ENCODE measurements at regions not wholly inside any gene's neighbourhood (a gene's known extent, or its start where the extent isn't known, plus 50 kb on each side); places are given as distances from the start of the nearest gene placed in this dataset.
"Not testable (repeated sequence)": the region's sequence is repeated elsewhere in the genome, so short reads cannot be mapped to it uniquely, and the experiment has no call there.

GRCh38 chr16:31745900-31746299 is 127.7 kb upstream of the ZNF267 start:
- no peak for DNase-seq (ENCODE audit: low spot score)

DNA sequence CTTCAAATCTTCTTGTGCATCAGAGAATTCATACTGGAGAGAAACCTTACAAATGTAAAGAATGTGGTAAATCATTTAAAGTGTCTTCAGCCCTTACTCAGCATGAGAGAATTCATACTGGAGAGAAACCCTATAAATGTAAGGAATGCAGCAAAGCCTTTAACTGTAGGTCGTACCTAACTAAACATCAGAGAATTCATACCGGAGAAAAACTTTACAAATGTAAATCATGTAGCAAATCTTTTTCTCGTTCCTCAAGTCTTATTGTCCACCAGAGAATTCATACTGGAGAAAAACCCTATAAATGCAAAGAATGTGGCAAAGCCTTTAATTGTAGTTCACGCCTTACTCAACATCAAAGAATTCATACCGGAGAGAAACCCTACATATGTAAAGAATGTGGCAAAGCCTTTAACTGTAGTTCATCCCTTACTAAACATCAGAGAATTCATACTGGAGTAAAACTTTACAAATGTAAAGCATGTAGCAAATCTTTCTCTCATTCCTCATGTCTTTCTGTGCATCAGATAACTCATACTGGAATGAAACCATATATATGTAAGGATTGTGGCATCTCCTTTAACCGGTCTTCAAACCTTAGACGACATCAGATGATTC is 118.5 kb upstream of the ZNF267 start:
- no peak for DNase-seq (ENCODE audit: low spot score)

- DNase-seq (ENCODE audit: low spot score), result no peak
These were observed 109.5 kb upstream of the ZNF267 start for GRCh38 chr16:31764103-31764502.

DNA sequence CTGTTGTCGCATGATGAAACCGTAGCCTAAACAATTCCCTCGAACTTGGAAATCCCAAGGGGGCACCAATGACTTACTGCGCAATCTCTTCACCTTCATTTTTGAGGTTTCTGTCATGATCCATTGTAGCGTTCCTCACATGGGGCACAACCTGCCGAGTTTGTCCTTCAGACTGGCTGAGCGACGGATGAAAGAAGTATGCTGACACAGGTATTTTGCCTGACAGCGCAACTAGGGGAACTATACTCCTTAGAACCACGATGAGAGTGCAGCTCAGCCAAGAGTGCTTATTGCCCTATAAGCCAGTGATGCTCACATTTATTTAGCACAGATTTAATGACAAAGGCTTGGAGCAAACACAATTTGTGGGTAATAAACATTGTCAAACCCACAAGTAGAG is 106.3 kb upstream of the ZNF267 start:
- DNase-seq (ENCODE audit: low spot score), result no peak

GRCh38 chr16:31780342-31780741 is 93.3 kb upstream of the ZNF267 start:
- no peak for DNase-seq (ENCODE audit: low spot score)

GRCh38 chr16:31785126-31785525 is 88.5 kb upstream of the ZNF267 start:
- no peak for DNase-seq (ENCODE audit: low spot score)

DNA sequence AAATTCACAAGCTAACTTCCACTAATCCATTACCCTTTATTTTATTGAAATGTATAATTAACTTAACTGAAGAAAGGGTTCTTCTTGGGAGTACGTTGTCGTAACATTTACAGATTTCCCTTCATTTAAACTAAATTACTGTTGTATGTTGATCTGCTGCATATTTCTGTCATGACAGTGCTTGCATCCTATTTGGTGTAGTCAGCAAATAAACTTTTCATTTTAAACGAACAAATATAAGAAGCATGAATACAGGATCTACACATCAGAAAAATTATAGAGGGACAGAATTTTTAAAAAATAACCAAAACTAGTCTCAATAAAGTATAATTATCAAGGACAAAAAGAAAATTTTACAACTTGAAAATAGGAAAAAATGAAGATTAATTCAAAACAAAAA is 66.5 kb upstream of the ZNF267 start:
- no peak for DNase-seq (ENCODE audit: low spot score)

GRCh38 chr16:31810863-31811262 is 62.7 kb upstream of the ZNF267 start:
- no peak for DNase-seq (ENCODE audit: low spot score)

- DNase-seq (ENCODE audit: low spot score), result not testable (repeated sequence)
These were observed 57.5 kb upstream of the ZNF267 start for GRCh38 chr16:31816141-31816540.

GRCh38 chr16:31819386-31819785 is 54.2 kb upstream of the ZNF267 start:
- no peak for DNase-seq (ENCODE audit: low spot score)

GRCh38 chr16:31819948-31820347 is 53.7 kb upstream of the ZNF267 start:
- no peak for DNase-seq (ENCODE audit: low spot score)
